ENCODE measurements at regions not wholly inside any gene's neighbourhood (a gene's known extent, or its start where the extent isn't known, plus 50 kb on each side); places are given as distances from the start of the nearest gene placed in this dataset.

DNA sequence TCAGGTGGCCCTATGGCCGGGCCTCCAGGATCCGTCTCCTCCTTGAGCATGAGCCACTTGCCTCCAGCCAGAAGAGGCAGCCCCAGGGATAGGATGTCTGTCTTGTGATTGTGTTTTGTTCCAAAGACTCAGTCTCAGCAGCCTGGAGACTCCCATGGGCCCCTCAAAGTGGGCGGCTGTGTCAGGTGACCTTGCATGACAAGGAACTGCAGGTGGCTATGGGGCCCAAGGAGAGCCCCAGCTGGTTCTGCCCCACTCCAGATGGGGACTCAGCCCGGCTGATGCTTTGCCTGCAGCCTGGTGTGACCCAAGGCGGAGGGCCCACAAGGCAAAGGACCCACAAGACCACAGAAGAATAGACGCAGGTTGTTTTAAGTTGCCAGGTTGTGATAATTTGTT, 284.3 kb upstream of the IRX4 start:
- Histone ChIP-seq H3K36me3 (ENCODE audit: control insufficient read depth in 1 of 2, insufficient read depth in 2 of 2, low read length in 2 of 2) (no peaks in the 10 kb centered on the region), H3K9ac (ENCODE audit: low read length) (no peak overlapping the region), H3K9me3 (ENCODE audit: control insufficient read depth in 1 of 2, insufficient read depth in 1 of 2, low read depth in 1 of 2, low read length in 2 of 2) (no peaks in the 10 kb centered on the region), H3K27ac (ENCODE audit: low read depth, low read length) (no peak overlapping the region), H3K27me3 (ENCODE audit: insufficient read depth, low read length) (peaks cover 51% of the 10 kb centered on the region), H3K79me2 (ENCODE audit: insufficient read depth, low read length) (no peaks in the 10 kb centered on the region), H2AFZ (ENCODE audit: low read depth, low read length, poor library complexity, severe bottlenecking) (no peak overlapping the region), H3K9me2 (ENCODE audit: insufficient read depth) (no peaks in the 10 kb centered on the region), H3K4me2 (ENCODE audit: low read length) (no peak overlapping the region), H3K4me1 (ENCODE audit: control insufficient read depth in 1 of 2, insufficient read depth in 2 of 2, low read length in 2 of 2) (no peaks in the 10 kb centered on the region), H4K20me1 (ENCODE audit: insufficient read depth) (no peaks in the 10 kb centered on the region), H3K4me3 (replicated peaks in 1 of 2; ENCODE audit: low read depth in 1 of 2, low read length in 2 of 2) (no peak overlapping the region)
- POLR2A ChIA-PET: no interaction called here
- CTCF ChIA-PET: no interaction called here
- intact Hi-C loops (cut with micrococcal nuclease): no loop called here
- no peak for DNase-seq (ENCODE audit: low read depth, low spot score)
- RAD21 ChIA-PET (ENCODE audit: low non-redundant PET in 1 of 2, low total read pairs in 2 of 2, uncharacterized antibody in 2 of 2, unreplicated experiment in 2 of 2): no interaction called here
- no peak for TF ChIP-seq CBX3 (IDR thresholded peaks at IDR 0.05; ENCODE audit: low read depth)
- TF ChIP-seq, protein P1, sequence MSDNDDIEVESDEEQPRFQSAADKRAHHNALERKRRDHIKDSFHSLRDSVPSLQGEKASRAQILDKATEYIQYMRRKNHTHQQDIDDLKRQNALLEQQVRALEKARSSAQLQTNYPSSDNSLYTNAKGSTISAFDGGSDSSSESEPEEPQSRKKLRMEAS (IDR thresholded peaks at IDR 0.05): no peak
- TF ChIP-seq, protein P2, sequence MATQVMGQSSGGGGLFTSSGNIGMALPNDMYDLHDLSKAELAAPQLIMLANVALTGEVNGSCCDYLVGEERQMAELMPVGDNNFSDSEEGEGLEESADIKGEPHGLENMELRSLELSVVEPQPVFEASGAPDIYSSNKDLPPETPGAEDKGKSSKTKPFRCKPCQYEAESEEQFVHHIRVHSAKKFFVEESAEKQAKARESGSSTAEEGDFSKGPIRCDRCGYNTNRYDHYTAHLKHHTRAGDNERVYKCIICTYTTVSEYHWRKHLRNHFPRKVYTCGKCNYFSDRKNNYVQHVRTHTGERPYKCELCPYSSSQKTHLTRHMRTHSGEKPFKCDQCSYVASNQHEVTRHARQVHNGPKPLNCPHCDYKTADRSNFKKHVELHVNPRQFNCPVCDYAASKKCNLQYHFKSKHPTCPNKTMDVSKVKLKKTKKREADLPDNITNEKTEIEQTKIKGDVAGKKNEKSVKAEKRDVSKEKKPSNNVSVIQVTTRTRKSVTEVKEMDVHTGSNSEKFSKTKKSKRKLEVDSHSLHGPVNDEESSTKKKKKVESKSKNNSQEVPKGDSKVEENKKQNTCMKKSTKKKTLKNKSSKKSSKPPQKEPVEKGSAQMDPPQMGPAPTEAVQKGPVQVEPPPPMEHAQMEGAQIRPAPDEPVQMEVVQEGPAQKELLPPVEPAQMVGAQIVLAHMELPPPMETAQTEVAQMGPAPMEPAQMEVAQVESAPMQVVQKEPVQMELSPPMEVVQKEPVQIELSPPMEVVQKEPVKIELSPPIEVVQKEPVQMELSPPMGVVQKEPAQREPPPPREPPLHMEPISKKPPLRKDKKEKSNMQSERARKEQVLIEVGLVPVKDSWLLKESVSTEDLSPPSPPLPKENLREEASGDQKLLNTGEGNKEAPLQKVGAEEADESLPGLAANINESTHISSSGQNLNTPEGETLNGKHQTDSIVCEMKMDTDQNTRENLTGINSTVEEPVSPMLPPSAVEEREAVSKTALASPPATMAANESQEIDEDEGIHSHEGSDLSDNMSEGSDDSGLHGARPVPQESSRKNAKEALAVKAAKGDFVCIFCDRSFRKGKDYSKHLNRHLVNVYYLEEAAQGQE (IDR thresholded peaks at IDR 0.05; ENCODE audit: low read depth): no peak
- no peak for TF ChIP-seq EZH2phosphoT487 (IDR thresholded peaks at IDR 0.05; ENCODE audit: borderline replicate concordance)
- no peak for TF ChIP-seq POLR2A (IDR thresholded peaks at IDR 0.05; ENCODE audit: borderline replicate concordance, extremely low read depth, insufficient read depth, insufficient read length)
- TF ChIP-seq EZH2 (IDR thresholded peaks at IDR 0.05): no peak
- no peak for TF ChIP-seq SP1 (IDR thresholded peaks at IDR 0.05; ENCODE audit: low read depth)
- TF ChIP-seq YY1 (IDR thresholded peaks at IDR 0.05; ENCODE audit: extremely low read depth, insufficient replicate concordance, low read depth, low read length): no peak
- TF ChIP-seq FOSL1 (IDR thresholded peaks at IDR 0.05; ENCODE audit: low read depth): no peak
- TF ChIP-seq, protein P3, sequence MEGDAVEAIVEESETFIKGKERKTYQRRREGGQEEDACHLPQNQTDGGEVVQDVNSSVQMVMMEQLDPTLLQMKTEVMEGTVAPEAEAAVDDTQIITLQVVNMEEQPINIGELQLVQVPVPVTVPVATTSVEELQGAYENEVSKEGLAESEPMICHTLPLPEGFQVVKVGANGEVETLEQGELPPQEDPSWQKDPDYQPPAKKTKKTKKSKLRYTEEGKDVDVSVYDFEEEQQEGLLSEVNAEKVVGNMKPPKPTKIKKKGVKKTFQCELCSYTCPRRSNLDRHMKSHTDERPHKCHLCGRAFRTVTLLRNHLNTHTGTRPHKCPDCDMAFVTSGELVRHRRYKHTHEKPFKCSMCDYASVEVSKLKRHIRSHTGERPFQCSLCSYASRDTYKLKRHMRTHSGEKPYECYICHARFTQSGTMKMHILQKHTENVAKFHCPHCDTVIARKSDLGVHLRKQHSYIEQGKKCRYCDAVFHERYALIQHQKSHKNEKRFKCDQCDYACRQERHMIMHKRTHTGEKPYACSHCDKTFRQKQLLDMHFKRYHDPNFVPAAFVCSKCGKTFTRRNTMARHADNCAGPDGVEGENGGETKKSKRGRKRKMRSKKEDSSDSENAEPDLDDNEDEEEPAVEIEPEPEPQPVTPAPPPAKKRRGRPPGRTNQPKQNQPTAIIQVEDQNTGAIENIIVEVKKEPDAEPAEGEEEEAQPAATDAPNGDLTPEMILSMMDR (IDR thresholded peaks at IDR 0.05 in 2 of 3, conservative IDR thresholded peaks at IDR 0.05 in 1 of 3; ENCODE audit: borderline replicate concordance in 1 of 3, insufficient read depth in 1 of 3, low read depth in 2 of 3, low read length in 2 of 3): no peak
- no peak for TF ChIP-seq SIN3A (IDR thresholded peaks at IDR 0.05; ENCODE audit: low read depth)
- no peak for TF ChIP-seq SRF (IDR thresholded peaks at IDR 0.05; ENCODE audit: low read depth)
- no peak for TF ChIP-seq TCF7L2 (IDR thresholded peaks at IDR 0.05; ENCODE audit: borderline replicate concordance, extremely low read depth, insufficient read depth, insufficient read length)
- TF ChIP-seq, protein P4, sequence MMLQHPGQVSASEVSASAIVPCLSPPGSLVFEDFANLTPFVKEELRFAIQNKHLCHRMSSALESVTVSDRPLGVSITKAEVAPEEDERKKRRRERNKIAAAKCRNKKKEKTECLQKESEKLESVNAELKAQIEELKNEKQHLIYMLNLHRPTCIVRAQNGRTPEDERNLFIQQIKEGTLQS (IDR thresholded peaks at IDR 0.05): no peak
- TF ChIP-seq ZNF274 (IDR thresholded peaks at IDR 0.05; ENCODE audit: low read depth, low read length): no peak
- TF ChIP-seq, protein P5, sequence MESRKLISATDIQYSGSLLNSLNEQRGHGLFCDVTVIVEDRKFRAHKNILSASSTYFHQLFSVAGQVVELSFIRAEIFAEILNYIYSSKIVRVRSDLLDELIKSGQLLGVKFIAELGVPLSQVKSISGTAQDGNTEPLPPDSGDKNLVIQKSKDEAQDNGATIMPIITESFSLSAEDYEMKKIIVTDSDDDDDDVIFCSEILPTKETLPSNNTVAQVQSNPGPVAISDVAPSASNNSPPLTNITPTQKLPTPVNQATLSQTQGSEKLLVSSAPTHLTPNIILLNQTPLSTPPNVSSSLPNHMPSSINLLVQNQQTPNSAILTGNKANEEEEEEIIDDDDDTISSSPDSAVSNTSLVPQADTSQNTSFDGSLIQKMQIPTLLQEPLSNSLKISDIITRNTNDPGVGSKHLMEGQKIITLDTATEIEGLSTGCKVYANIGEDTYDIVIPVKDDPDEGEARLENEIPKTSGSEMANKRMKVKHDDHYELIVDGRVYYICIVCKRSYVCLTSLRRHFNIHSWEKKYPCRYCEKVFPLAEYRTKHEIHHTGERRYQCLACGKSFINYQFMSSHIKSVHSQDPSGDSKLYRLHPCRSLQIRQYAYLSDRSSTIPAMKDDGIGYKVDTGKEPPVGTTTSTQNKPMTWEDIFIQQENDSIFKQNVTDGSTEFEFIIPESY (IDR thresholded peaks at IDR 0.05; ENCODE audit: extremely low read depth, insufficient replicate concordance, low read length): no peak
- no peak for TF ChIP-seq POLR2AphosphoS5 (IDR thresholded peaks at IDR 0.05; ENCODE audit: low read depth, low read length)
- no peak for TF ChIP-seq ZFX (IDR thresholded peaks at IDR 0.05)
- ATAC-seq: no peak
- no TSS peak for BruUV-seq (replicated peaks)

All from HCT116 (cell line).